ENCODE measurements at regions not wholly inside any gene's neighbourhood (a gene's known extent, or its start where the extent isn't known, plus 50 kb on each side); places are given as distances from the start of the nearest gene placed in this dataset.
A peak's percentile ranks its signal among the peaks of the same experiment; 100 is the strongest.

GRCh38 chr11:29163231-29163630, 853.6 kb downstream of the KCNA4 start:
- DNase-seq (ENCODE audit: low read depth) (no peak), FAIRE-seq (no peak)
- Histone ChIP-seq H2AFZ (ENCODE audit: low read depth, low read length) (no peak overlapping the region), H3K9ac (ENCODE audit: low read length) (no peak overlapping the region), H3K27me3 (ENCODE audit: insufficient read depth, low read length) (no peaks in the 10 kb centered on the region), H3K79me2 (ENCODE audit: insufficient read depth, low read length) (no peaks in the 10 kb centered on the region), H3K27ac (ENCODE audit: low read depth, low read length) (no peak overlapping the region), H3K9me3 (ENCODE audit: insufficient read depth, low read depth, low read length) (no peaks in the 10 kb centered on the region), H3K4me1 (ENCODE audit: insufficient read depth, low read length) (peaks cover 10% of the 10 kb centered on the region), H3K4me3 (ENCODE audit: insufficient read depth, low read depth, low read length) (no peak overlapping the region), H3K36me3 (ENCODE audit: insufficient read depth, low read length) (no peaks in the 10 kb centered on the region), H3K4me2 (ENCODE audit: low read length) (no peak overlapping the region), H4K20me1 (ENCODE audit: insufficient read depth, low read length) (no peaks in the 10 kb centered on the region)
- Mint-ChIP-seq H3K27me3 (ENCODE audit: low read depth, unreplicated experiment) (no peaks in the 10 kb centered on the region), H3K27ac (ENCODE audit: unreplicated experiment) (no peak overlapping the region), H3K4me1 (ENCODE audit: low read depth, unreplicated experiment) (peaks cover 15% of the 10 kb centered on the region), H3K36me3 (ENCODE audit: low read depth, unreplicated experiment) (no peaks in the 10 kb centered on the region), H3K4me3 (ENCODE audit: unreplicated experiment) (no peak overlapping the region), H3K9me3 (ENCODE audit: unreplicated experiment) (no peaks in the 10 kb centered on the region)
- TF ChIP-seq CTCF (IDR thresholded peaks at IDR 0.05; ENCODE audit: insufficient read depth, low read depth, low read length) (no peak), EZH2 (IDR thresholded peaks at IDR 0.05; ENCODE audit: insufficient read depth, low read length) (no peak)

- Histone ChIP-seq H3K4me2 (ENCODE audit: low read length) (no peak overlapping the region), H3K79me2 (ENCODE audit: insufficient read depth, low read length) (no peaks in the 10 kb centered on the region), H4K20me1 (ENCODE audit: insufficient read depth, low read length) (no peaks in the 10 kb centered on the region), H3K36me3 (ENCODE audit: insufficient read depth, low read length) (no peaks in the 10 kb centered on the region), H3K9ac (ENCODE audit: low read length) (no peak overlapping the region), H3K27ac (ENCODE audit: low read depth, low read length) (no peak overlapping the region), H3K27me3 (ENCODE audit: insufficient read depth, low read length) (no peaks in the 10 kb centered on the region), H3K4me1 (ENCODE audit: insufficient read depth, low read length) (peaks cover 10% of the 10 kb centered on the region), H3K4me3 (ENCODE audit: insufficient read depth, low read depth, low read length) (no peak overlapping the region), H2AFZ (ENCODE audit: low read depth, low read length) (no peak overlapping the region), H3K9me3 (ENCODE audit: insufficient read depth, low read depth, low read length) (no peaks in the 10 kb centered on the region)
- Mint-ChIP-seq H3K9me3 (ENCODE audit: unreplicated experiment) (no peaks in the 10 kb centered on the region), H3K27me3 (ENCODE audit: low read depth, unreplicated experiment) (no peaks in the 10 kb centered on the region), H3K36me3 (ENCODE audit: low read depth, unreplicated experiment) (no peaks in the 10 kb centered on the region), H3K4me3 (ENCODE audit: unreplicated experiment) (no peak overlapping the region), H3K27ac (ENCODE audit: unreplicated experiment) (no peak overlapping the region), H3K4me1 (ENCODE audit: low read depth, unreplicated experiment) (peaks cover 15% of the 10 kb centered on the region)
- DNase-seq (ENCODE audit: low read depth) (no peak), FAIRE-seq (no peak)
- TF ChIP-seq EZH2 (IDR thresholded peaks at IDR 0.05; ENCODE audit: insufficient read depth, low read length): no peak
- TF ChIP-seq CTCF (IDR thresholded peaks at IDR 0.05; ENCODE audit: insufficient read depth, low read depth, low read length): no peak
These were observed 854.3 kb downstream of the KCNA4 start for GRCh38 chr11:29162491-29162890.

DNA sequence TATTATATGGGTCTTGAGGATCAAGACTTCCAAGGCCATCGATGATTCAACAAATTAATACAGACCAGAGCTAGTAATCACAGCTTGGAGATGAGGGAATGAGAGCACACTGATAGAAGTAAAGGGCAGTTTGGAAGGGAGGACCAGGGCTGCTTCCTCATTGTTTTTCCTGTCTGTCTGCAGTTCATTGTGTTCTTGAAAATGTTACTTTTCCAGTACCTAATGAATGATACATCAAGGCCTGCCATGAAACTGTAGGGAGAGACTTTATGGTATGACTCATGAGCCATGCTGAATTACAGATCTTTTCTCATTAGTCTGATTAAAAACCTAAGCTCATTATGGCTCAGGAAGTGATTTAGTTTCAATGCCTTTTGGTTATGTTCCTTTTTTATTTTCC, 855.6 kb downstream of the KCNA4 start:
- Histone ChIP-seq H3K27ac (ENCODE audit: low read depth, low read length) (no peak overlapping the region), H4K20me1 (ENCODE audit: insufficient read depth, low read length) (no peaks in the 10 kb centered on the region), H3K36me3 (ENCODE audit: insufficient read depth, low read length) (no peaks in the 10 kb centered on the region), H3K27me3 (ENCODE audit: insufficient read depth, low read length) (no peaks in the 10 kb centered on the region), H3K9me3 (ENCODE audit: insufficient read depth, low read depth, low read length) (no peaks in the 10 kb centered on the region), H3K79me2 (ENCODE audit: insufficient read depth, low read length) (no peaks in the 10 kb centered on the region), H3K4me3 (ENCODE audit: insufficient read depth, low read depth, low read length) (no peak overlapping the region), H3K4me1 (ENCODE audit: insufficient read depth, low read length) (peaks cover 10% of the 10 kb centered on the region), H3K9ac (ENCODE audit: low read length) (no peak overlapping the region), H2AFZ (ENCODE audit: low read depth, low read length) (peak overlapping the region; percentile 29), H3K4me2 (ENCODE audit: low read length) (no peak overlapping the region)
- FAIRE-seq (no peak), DNase-seq (ENCODE audit: low read depth) (peak; percentile 50)
- Mint-ChIP-seq H3K27ac (ENCODE audit: unreplicated experiment) (no peak overlapping the region), H3K27me3 (ENCODE audit: low read depth, unreplicated experiment) (no peaks in the 10 kb centered on the region), H3K9me3 (ENCODE audit: unreplicated experiment) (no peaks in the 10 kb centered on the region), H3K4me3 (ENCODE audit: unreplicated experiment) (no peak overlapping the region), H3K4me1 (ENCODE audit: low read depth, unreplicated experiment) (peaks cover 15% of the 10 kb centered on the region), H3K36me3 (ENCODE audit: low read depth, unreplicated experiment) (no peaks in the 10 kb centered on the region)
- TF ChIP-seq EZH2 (IDR thresholded peaks at IDR 0.05; ENCODE audit: insufficient read depth, low read length) (no peak), CTCF (IDR thresholded peaks at IDR 0.05; ENCODE audit: insufficient read depth, low read depth, low read length) (no peak)
